UCSD-AML1 (cell line): ENCODE measurements at regions not wholly inside any gene's neighbourhood (a gene's known extent, or its start where the extent isn't known, plus 50 kb on each side); places are given as distances from the start of the nearest gene placed in this dataset.

Source experiments
- DNase-seq: peaks from one replicate; lab custom pipeline; 2025; ENCODE audit not compliant: unreplicated experiment; lab: John Stamatoyannopoulos, UW

DNA sequence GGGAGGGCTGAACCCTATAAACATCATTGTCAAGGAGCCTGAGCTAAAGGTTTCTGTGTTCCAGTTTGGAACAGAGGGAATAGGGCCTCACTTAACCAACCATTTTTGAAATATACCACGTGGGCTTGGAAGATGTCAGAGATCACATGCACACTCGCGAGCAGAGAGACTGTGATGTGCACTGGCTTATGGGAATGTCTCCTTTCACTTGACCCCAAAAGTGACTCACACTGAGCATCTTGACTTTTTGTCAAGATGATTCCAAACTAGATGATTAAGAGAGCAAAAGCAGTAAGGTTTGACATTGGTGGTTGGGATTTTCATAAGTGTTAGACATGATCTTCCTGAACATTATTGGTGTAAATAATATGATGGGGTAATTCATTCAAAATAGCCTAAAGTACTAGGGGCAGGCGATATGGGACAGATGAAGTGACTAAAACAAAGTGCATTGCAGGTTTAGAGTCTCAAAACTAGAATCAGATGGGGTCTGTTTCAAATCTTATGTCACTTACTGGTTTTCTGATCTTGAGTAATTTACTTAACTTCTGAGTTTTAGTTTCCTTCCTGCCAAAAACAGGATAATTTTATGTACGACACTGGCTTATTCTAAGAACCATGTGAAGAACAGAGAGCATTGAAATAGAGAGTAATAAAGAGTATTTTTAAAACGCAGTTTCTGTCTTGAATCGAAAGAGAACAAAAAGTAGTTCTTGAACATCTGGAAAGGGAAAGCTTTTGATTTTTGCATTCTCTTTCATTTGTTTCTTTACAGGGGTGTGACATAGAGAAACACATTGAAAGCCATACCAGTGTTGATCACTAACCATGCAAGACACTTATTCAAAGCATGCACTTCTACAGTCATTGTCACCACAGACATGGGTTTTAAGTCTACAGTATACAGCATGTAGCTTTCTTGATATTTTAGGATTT is 383.0 kb downstream of the DIRAS2 start:
- DNase-seq, result no peak

DNA sequence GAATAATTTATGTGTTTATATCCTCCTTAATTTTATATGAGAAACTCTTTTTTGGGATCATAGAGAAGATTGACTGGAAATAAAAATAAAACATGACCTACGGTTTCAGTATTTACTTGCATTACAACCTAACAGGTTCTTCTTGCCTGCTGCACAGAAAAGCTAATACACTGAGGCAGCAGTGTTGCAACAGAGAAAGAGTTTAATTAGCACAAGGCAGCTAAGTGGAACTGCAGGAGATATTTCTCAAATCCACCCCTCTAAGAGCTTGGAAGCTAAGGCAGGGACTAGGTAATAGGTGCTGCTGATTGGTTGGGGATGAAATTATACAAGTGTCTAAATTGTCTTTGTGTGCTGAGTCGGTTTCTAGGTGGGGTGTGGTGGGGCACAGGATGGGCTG is 380.9 kb downstream of the DIRAS2 start:
- no peak for DNase-seq

DNA sequence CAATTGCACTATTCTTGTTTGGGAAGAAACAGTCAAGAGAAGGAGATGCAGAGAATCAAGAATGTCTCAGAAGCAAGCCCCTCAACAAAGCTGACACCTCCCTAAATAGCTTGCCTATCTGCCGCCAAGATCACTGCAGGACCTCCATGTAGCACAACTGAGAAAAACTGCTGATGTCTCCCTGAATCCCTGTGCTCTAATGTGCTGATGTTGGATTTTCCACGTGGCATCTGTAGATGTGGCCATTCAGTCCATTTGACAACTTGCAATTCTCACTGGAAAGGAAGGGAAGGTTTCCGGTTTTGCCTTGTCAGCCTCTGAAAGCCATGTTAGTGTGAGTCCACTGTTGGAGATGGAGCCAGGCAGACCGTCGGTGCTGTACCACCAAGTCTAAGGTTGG is 374.0 kb downstream of the DIRAS2 start:
- no peak for DNase-seq

DNA sequence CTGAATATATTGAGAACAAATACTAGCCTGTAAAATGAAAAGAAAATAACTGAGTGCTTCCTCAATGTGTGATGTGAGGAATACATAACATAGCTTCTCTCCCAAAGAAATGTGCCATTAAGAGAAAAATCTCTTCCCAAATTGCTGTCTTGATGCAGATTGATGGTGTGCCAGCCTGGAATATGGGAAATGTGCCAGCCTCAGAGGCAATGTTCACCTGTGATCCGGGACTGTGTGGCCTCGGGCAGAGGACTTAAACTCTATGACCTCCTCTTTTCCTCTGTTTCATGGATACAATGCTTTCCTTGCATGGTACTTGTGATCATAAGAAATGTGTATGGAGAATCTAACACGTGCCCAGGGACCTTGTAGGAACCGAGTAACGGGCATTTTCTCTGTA is 370.9 kb downstream of the DIRAS2 start:
- no peak for DNase-seq

DNA sequence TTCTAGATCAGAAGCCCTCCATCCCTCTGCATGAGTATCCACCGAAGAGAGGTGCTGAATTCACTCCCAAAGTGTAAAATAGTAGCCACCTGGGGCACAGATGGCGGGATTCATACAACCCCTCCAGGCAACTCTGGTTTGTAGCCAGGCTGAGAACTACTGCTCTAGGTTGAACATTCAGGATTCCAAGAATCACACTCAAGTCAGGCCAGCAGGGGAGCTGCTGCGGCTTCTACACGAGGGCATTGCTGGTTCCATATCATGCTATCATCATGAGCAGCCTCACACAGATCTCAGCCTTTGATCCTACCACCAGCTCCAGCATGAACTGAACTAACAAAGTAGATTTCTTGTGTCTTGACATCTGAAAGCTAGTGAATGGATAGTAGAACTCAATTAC is 367.9 kb downstream of the DIRAS2 start:
- no peak for DNase-seq

DNA sequence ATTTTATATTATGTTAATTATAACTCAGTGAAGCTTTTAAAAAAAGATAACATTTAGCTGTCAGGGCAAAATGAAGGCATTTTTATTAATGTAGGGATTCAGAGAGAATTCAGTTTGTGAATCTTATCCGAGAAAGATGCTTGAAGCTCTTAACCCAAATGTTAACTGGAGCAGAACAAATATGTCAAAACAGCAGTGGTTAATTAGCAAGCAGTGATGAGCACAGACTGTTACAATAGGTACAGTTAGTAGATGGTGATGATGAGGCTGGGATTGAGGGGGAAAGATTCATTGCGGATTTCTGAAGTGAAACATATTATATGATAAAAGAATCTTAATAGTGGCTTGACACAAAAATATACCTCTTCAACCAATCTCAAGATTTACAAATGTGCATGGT is 356.7 kb downstream of the DIRAS2 start:
- no peak for DNase-seq

DNA sequence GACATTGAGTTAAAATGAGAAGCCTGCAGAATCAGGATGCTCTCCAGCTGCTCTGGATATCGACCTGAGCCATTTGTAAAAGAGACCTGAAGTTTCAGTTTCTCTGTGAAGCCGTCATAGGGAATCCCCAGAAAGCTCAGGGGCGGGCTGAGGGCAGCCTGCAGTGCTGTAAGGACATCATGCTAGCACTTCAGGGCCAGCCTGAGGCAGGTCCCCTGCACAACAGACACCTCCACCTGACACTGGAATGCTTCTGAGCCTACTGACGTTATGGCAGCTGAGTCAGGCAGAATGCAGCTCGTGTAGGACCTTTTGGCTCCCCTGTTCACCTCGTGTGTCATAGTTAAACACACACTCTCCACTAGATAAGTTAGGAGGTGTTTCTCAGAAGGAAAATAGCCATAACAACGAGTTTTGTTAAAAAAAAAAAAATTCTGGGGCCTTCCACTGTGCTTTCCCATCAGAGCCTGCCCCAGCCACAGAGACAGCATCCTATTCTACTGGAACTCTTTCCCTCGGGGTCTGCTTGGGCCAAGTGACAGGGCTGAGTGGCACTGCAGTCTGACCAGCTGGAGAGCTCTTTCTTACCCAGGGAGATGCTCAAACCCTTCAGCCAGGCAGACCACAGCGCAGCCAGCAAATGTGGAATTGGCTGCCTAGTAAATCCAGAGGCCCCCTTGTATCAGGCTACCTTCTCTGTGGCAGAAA is 354.9 kb downstream of the DIRAS2 start:
- no peak for DNase-seq

DNA sequence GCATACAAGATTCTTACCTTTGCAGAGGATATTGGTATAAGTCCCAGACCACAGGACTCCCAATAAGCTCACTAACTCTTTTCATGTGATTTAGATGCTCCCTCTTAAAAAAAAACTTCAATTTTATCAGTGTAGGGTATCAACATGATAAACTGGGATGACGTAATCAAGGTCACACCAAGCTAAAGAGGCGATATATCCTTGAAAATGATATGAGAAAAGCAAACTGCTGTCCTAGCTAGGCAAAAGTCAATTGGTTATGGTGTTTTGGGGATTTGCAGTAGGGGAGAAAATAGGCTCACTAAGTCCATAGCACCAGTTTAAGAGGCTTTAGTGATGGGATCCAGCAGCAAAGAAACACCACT is 354.4 kb downstream of the DIRAS2 start:
- no peak for DNase-seq

DNA sequence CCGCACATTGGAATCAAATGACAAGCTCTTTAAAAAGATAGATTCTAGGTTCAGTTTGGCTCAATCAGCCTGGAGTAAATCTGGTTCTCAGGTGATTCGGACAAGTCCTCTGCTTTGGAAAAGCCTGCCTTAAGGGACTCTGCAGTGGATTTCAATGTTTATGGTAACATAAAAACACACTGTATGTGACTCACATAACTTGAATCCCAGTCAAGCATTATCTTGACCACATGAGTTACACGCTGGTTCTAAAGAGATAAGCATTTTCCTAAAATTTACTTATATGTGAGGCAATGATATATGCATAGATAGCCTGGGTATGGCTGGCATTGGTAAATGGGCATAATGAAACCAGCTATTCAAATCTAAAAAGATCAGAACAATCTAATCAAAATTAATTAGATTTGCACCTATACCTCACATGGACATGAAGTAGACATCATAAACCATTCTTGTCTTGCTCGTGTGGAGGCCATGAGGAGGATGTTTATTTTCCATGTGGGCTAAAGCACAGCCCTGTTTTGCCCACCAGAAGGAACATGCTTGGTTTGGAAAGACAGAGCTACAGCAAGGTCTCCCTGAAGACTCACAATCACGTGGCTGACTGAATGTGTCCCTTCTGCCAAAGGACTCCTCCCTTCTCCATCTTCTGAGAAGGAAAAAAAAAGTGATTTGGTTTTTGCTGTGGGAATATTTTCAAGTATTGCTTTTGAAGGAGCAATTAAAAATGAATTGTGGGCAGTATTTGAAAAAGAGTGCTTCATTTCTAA is 351.7 kb downstream of the DIRAS2 start:
- no peak for DNase-seq

DNA sequence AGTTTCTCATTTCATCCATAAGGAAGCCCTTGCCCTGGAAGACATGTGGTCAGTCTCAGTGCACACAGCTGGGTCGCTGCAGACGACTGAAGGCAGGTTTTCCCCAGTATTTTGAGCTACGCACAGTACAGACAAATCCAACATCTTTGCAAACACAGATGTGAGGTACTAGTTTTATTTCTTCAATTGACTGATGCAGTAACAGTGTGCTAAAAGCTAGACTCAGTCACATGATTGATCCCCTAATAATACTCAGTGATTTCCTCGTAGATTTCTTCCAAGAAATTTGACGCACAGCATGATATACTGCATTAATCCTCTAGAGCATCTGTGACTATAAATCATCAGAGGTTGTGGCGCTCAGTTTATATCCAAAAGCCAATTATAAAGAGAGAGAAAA is 346.1 kb downstream of the DIRAS2 start:
- DNase-seq, result no peak

DNA sequence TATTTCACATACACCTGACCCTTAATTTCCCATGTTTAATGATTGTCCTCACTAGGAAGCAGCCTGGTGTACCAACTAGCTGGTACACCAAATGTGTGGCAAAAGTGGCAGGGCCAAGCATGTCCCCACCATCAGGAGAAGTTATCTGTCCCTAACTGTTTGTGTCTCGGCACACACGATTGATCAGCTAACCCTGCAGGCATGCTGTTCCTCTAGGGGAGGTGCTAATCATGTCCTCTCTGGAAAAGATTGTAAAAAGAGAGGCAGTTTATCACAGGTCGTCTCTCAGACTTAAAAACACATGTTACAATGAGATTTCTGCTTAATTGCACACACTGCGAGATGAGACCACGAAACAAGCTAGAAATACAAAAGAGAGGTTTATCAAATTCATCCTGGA is 342.7 kb downstream of the DIRAS2 start:
- DNase-seq, result no peak

DNA sequence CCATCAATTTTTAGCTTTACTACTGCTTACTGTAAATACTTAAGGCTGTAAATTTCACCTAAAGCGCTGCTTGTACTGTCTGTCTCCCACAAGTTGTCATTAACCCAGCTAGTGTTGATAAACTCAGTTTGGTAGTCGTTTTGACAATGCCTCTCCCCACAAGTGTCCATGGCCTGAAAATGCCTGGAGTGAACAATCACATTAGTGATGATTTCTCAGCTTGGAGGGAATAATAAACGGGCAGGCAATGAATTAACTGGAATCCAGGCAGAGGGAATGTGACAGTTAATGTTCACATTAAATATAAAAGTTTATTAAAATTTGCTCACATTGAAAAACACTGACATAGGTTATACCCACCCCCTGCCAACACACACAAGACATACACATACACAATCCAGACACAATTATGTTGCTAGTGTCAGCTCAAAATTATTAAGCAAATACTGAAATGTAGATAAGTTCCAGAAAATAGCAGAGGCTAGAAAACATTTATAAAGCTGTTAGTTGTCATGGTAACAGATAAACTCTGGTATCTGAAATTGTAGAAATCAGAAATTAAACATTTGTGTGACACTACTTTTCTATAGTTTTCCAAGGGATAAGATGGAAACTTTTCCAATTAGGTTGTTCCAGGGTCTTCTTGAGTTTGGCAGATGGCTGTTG is 341.9 kb downstream of the DIRAS2 start:
- no peak for DNase-seq

DNA sequence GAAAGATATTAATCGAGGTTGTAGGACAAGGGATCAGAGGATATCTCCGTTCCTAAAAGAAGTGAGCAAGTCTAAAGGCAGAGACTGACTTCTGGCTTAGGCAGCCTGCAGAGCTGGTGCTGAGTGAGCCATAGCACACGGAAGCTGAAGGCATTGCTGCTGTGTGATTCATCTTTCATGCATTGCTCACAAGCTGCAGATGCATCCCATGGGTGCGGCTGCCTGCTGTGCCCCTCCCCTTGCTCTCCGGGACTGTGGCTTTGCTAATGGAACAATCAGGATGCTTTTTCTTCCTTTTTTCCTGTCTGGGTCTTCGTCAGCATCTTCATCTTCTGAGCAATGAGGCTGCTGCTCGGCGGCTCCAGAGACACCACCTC is 341.4 kb downstream of the DIRAS2 start:
- no peak for DNase-seq

DNA sequence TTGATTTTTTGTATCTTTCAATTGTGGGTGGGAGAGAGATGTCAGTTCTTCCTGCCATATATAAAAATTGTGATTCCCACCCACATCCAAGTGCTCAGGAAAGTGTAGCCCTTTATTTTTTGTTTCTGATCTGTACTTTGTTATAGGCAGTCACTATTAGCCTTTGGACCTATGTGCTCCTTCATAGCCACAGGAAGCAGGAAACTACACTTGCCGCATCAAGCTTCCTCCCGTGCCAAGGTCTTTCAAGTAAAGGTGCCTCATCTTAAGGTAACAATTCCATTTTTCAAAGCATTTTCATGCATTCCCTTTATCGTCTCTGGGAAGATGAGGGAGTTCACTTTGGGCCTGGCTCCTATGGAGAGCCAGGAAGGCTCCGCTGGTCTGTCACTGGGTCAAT is 339.0 kb downstream of the DIRAS2 start:
- DNase-seq, result no peak

DNA sequence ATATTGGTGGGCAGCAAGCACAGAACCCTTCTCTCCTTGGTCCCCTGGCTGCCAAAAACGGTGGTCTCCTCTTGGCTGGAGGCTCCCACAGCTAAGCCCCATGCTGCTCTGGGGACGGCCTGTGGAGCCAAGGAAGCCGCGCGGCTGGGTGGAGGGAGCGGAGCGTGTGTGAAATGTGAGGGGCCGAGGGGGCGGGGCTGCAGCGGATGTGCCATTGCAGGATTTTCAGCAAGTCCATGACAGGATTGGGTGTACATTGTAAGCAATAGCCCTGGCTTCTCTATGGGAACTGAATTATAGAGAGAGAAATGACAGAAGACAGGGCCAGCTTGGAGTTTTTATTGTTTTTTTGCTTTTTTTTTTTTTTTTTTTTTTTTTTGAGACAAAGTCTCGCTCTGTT is 336.5 kb downstream of the DIRAS2 start:
- no peak for DNase-seq

DNA sequence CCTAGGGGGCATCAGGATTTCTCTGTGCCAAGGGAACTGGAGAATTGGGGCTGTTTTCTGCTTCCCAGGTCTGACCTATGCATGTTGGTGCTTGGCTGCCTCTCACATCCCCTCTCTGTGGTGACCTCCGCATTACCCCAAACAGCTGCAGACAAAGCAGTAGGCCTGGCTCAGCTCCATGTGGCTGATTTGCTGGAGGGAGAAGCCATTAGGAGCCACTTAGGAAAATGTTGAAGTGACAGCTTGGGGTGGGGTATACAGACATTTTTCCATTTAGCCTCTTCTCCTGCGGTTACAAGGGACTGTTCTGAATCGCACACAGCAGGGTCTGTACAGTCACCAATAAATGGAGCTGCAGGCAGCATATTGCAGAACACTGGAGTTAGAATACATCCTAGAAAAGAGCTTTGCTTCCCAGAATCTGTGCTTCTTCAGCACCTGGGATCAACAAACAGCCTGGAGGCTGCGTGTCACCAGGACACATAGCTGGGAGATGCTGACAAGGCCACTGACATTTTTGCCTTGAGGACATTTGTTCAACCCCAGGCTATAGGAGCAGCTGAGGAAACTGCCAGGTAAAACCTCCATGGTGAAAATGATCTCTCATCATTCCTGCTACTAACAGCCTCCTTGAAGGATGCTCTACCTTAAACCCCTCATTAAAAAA is 335.3 kb downstream of the DIRAS2 start:
- DNase-seq, result no peak

DNA sequence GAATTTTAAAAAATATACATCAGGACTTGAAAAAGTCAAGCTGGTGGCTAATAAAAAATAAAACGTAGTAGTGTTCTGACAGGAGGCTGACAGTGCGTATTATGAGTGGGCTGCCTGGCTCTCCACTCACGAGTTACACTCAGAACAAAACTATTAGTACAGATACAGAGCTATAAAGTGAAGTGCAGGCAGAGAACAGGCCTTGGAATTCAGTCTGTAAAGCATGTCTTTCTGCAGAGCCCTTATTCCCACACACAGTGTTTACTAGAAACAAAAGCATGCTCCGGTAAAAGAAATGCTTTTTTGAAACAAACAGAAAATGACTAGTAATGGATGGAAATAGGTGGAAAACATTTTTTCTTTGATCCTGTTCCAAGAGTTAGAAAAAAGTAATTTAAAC is 334.7 kb downstream of the DIRAS2 start:
- DNase-seq, result no peak

DNA sequence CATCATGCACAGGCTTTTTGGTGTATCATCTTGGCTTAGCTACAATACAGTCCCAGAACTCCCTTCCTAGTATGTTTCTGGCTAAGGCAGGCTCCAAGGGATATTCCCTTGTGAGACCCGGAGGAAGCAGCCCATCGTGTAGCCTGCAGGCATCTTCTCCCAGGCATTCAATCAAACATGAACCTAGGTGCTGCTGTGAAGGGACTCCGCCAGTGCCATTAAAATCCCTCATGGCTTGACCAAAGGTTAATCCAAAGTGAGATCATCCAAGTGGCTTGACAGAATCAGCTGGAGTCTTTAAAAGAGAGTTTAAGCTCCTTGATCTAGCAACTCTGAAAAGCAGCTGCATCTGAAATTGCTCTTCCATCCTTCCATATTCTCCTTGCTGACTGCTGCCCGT is 333.9 kb downstream of the DIRAS2 start:
- no peak for DNase-seq

DNA sequence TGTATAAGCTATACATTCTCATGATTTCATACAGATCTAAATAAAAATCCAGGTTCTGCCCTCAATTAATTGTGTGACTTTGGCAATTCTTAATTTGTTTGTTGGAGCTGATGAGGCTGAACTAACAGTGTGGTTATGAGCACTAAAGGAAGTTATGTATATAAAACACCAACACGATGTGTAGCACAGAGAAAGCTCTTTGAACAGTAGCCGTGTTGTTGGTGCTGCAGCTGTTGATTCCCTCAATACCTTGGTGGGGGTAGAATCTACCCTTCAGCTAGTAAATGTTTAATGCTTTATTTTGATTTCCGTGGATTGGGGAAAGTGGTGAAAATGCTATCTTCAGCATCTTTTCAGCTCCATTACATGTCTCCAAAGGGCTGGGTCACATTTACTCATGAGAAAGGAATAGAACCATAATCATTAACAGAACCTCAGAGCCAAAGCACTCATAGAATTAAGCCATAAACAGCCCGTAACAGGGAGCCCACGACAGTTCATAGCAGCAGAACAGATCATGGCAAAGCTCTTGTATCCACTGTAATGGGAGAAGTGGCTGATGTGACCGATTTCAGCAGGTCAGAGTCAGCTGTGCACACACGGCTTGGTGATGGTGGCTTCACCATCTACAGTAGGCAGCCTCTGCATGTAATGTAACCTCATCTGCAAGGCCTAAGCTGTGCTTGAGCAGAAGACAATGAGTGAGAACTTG is 332.7 kb downstream of the DIRAS2 start:
- no peak for DNase-seq

DNA sequence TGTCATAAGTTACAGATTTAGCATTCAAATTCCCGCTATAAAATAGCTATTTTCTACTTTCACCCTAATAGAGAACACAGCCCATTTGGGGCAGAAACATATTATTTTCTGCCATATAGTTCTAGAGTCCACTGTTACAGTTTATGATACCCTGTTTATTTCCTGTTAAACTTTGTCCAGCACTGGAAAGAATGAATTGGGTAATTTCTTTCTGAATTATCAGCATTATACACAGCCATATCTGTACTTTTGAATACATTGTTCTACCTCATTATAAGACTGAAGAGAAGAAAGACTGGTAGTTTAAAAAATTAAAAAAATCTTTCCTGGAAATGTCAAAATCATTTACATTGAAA is 332.1 kb downstream of the DIRAS2 start:
- DNase-seq, result no peak
